ENCODE measurements at regions not wholly inside any gene's neighbourhood (a gene's known extent, or its start where the extent isn't known, plus 50 kb on each side); places are given as distances from the start of the nearest gene placed in this dataset.

GRCh38 chr2:133739039-133739438 lies 170.8 kb upstream of the NCKAP5 start:
- no peak for TF ChIP-seq CTCF (IDR thresholded peaks at IDR 0.05; ENCODE audit: low read depth, low read length)

GRCh38 chr2:133740500-133740899 lies 172.2 kb upstream of the NCKAP5 start:
- TF ChIP-seq CTCF (IDR thresholded peaks at IDR 0.05; ENCODE audit: low read depth, low read length), result no peak
- no peak for DNase-seq (ENCODE audit: extremely low read depth, low read depth)

More at GRCh38 chr2:133739039-133739438, 170.8 kb upstream of the NCKAP5 start:
- DNase-seq (ENCODE audit: extremely low read depth, low read depth), result no peak

GRCh38 chr2:133748007-133748700 lies 179.9 kb upstream of the NCKAP5 start:
- TF ChIP-seq CTCF (IDR thresholded peaks at IDR 0.05; ENCODE audit: low read depth, low read length), result no peak
- no peak for DNase-seq (ENCODE audit: extremely low read depth, low read depth)

- no peak for TF ChIP-seq CTCF (IDR thresholded peaks at IDR 0.05; ENCODE audit: low read depth, low read length)
- DNase-seq (ENCODE audit: extremely low read depth, low read depth), result no peak
These were observed 185.4 kb upstream of the NCKAP5 start for GRCh38 chr2:133753665-133754064.

- TF ChIP-seq CTCF (IDR thresholded peaks at IDR 0.05; ENCODE audit: low read depth, low read length), result no peak
- DNase-seq (ENCODE audit: extremely low read depth, low read depth), result peak; percentile 90
These were observed 187.4 kb upstream of the NCKAP5 start for GRCh38 chr2:133755480-133756300.

GRCh38 chr2:133756833-133757232 lies 188.6 kb upstream of the NCKAP5 start:
- no peak for TF ChIP-seq CTCF (IDR thresholded peaks at IDR 0.05; ENCODE audit: low read depth, low read length)
- DNase-seq (ENCODE audit: extremely low read depth, low read depth), result no peak

- no peak for DNase-seq (ENCODE audit: extremely low read depth, low read depth)
- TF ChIP-seq CTCF (IDR thresholded peaks at IDR 0.05; ENCODE audit: low read depth, low read length), result no peak
These were observed 192.1 kb upstream of the NCKAP5 start for GRCh38 chr2:133760376-133760775.
